Neuronal stem cell (in vitro differentiated cells): ENCODE measurements at regions not wholly inside any gene's neighbourhood (a gene's known extent, or its start where the extent isn't known, plus 50 kb on each side); places are given as distances from the start of the nearest gene placed in this dataset.

Experiments used
- DNase-seq: peaks from one replicate; pipeline ENCODE4 v3.0.0-alpha.2; 2013; ENCODE audit warnings: low spot score
- H2AFZ ChIP-seq: one replicate; pipeline ENCODE4 v1.6.1; 2013; ENCODE audit warnings: mild to moderate bottlenecking, low read length, inconsistent platforms
- H2AK5ac ChIP-seq: 2 replicates; pipeline ENCODE4 v1.6.1; 2013; ENCODE audit warnings: low read depth, mild to moderate bottlenecking, inconsistent platforms, low read length, moderate library complexity, mixed read lengths
- H2BK120ac ChIP-seq: 2 replicates; pipeline ENCODE4 v1.6.1; 2013; ENCODE audit warnings: low read depth, mild to moderate bottlenecking, inconsistent platforms, low read length, moderate library complexity, mixed read lengths
- H2BK12ac ChIP-seq: one replicate; pipeline ENCODE4 v1.6.1; 2013; ENCODE audit warnings: low read length, inconsistent platforms
- H2BK15ac ChIP-seq: 2 replicates; pipeline ENCODE4 v1.6.1; 2013; ENCODE audit warnings: mild to moderate bottlenecking, low read length, inconsistent platforms, mixed read lengths
- H2BK5ac ChIP-seq: one replicate; pipeline ENCODE4 v1.6.1; 2013; ENCODE audit warnings: inconsistent platforms, mild to moderate bottlenecking, low read length, moderate library complexity
- H3K14ac ChIP-seq: one replicate; pipeline ENCODE4 v1.6.1; 2013; ENCODE audit warnings: low read length, inconsistent platforms
- H3K18ac ChIP-seq: 2 replicates; pipeline ENCODE4 v1.6.1; 2013; ENCODE audit warnings: low read length, inconsistent platforms
- H3K23ac ChIP-seq: 2 replicates; pipeline ENCODE4 v1.6.1; 2013; ENCODE audit warnings: low read depth, mild to moderate bottlenecking, mixed read lengths, low read length, inconsistent platforms; ENCODE audit not compliant: poor library complexity
- H3K27ac ChIP-seq: replicated peaks from 3 replicates; pipeline ENCODE4 v1.5.1; 2013; ENCODE audit warnings: low read length, inconsistent platforms
- H3K27me3 ChIP-seq, 3 experiments: 2 replicates each; pipeline ENCODE4 v1.6.1; 2013; ENCODE audit warnings: low read length in 3 of 3, mild to moderate bottlenecking in 2 of 3, inconsistent platforms in 1 of 3, low read depth in 1 of 3, mixed read lengths in 1 of 3, moderate library complexity in 1 of 3; ENCODE audit not compliant: control insufficient read depth in 3 of 3, insufficient read depth in 3 of 3
- H3K36me3 ChIP-seq, 2 donors: replicated peaks in 1 of 2; 2 replicates each; pipeline ENCODE4 v1.6.1; 2013; ENCODE audit warnings: low read length in 2 of 2; ENCODE audit not compliant: control insufficient read depth in 2 of 2, insufficient read depth in 2 of 2
- H3K4ac ChIP-seq: 2 replicates; pipeline ENCODE4 v1.6.1; 2013; ENCODE audit warnings: inconsistent platforms, mild to moderate bottlenecking, low read length, moderate library complexity
- H3K4me1 ChIP-seq, 2 donors: 1 replicate in 1 of 2; 2 replicates in 1 of 2; pipeline ENCODE4 v1.6.1; 2013; ENCODE audit warnings: low read length in 2 of 2, low read depth in 1 of 2; ENCODE audit not compliant: control insufficient read depth in 2 of 2, insufficient read depth in 1 of 2
- H3K4me2 ChIP-seq: one replicate; pipeline ENCODE4 v1.6.1; 2013; ENCODE audit warnings: mild to moderate bottlenecking, low read length, inconsistent platforms; ENCODE audit not compliant: insufficient read depth, poor library complexity, severe bottlenecking
- H3K4me3 ChIP-seq, 2 donors: 2 replicates each; pipeline ENCODE4 v1.5.1; 2013; ENCODE audit warnings: low read length in 2 of 2, mild to moderate bottlenecking in 2 of 2, inconsistent platforms in 1 of 2, moderate library complexity in 1 of 2
- H3K79me1 ChIP-seq: one replicate; pipeline ENCODE4 v1.6.1; 2013; ENCODE audit warnings: low read depth, mild to moderate bottlenecking, inconsistent platforms, low read length, moderate library complexity
- H3K9ac ChIP-seq: one replicate; pipeline ENCODE4 v1.6.1; 2013; ENCODE audit warnings: mild to moderate bottlenecking, low read depth, low read length, inconsistent platforms; ENCODE audit not compliant: poor library complexity
- H3K9me3 ChIP-seq, 2 donors: replicated peaks in 1 of 2; 2 replicates each; pipeline versions ENCODE3 to v1.6.1; 2013; ENCODE audit warnings: low read length in 2 of 2, mild to moderate bottlenecking in 2 of 2, inconsistent platforms in 1 of 2, low read depth in 1 of 2, mixed read lengths in 1 of 2, moderate library complexity in 1 of 2; ENCODE audit not compliant: control insufficient read depth in 2 of 2, insufficient read depth in 1 of 2
- H4K8ac ChIP-seq: one replicate; pipeline ENCODE4 v1.6.1; 2013; ENCODE audit warnings: low read depth, mild to moderate bottlenecking, inconsistent platforms, low read length, moderate library complexity
- H4K91ac ChIP-seq: one replicate; pipeline ENCODE4 v1.6.1; 2013; ENCODE audit warnings: low read length, low read depth, mild to moderate bottlenecking, inconsistent platforms; ENCODE audit not compliant: poor library complexity
- WGBS, 2 donors: extraction: QIAGEN DNeasy Blood & Tissue Kit; methylation state at CpG; one replicate each; pipeline ENCODE4 v1.1.7; 2013; ENCODE audit warnings: missing lambda C conversion rate in 2 of 2, mixed read lengths in 1 of 2; ENCODE audit not compliant: insufficient read length in 2 of 2, insufficient replicate concordance in 1 of 2; ENCODE audit errors: extremely low coverage in 2 of 2; 5-methylcytosine and 5-hydroxymethylcytosine counted together

- Histone ChIP-seq H2BK12ac (no peak overlapping the region), H2BK5ac (no peak overlapping the region), H3K18ac (no peak overlapping the region), H3K23ac (no peak overlapping the region), H2AFZ (no peak overlapping the region), H2BK15ac (no peak overlapping the region), H3K14ac (no peak overlapping the region), H3K9me3 (no peaks in the 10 kb centered on the region), H3K4me3 (no peak overlapping the region), H2BK120ac (no peak overlapping the region), H3K4me2 (no peak overlapping the region), H3K79me1 (no peaks in the 10 kb centered on the region), H3K4me1 (peaks cover 0 to 3% of the 10 kb centered on the region in 2 donors), H2AK5ac (no peak overlapping the region), H3K4ac (no peak overlapping the region), H3K27ac (no peak overlapping the region), H4K8ac (no peak overlapping the region), H3K9ac (no peak overlapping the region), H3K36me3 (no peaks in the 10 kb centered on the region), H4K91ac (no peak overlapping the region), H3K27me3 (no peaks in the 10 kb centered on the region)
- WGBS, 2 donors: no CpG with 5 or more reads among the region's 6 CpGs
- DNase-seq: no peak
These were observed 426.1 kb downstream of the DSC3 start for GRCh38 chr18:30616414-30616813.

- Histone ChIP-seq H2AFZ (no peak overlapping the region), H3K23ac (no peak overlapping the region), H3K4ac (no peak overlapping the region), H4K8ac (no peak overlapping the region), H3K27me3 (no peaks in the 10 kb centered on the region), H2BK120ac (no peak overlapping the region), H4K91ac (no peak overlapping the region), H3K27ac (no peak overlapping the region), H3K4me1 (peaks cover 0 to 3% of the 10 kb centered on the region in 2 donors), H3K9me3 (no peaks in the 10 kb centered on the region), H3K9ac (no peak overlapping the region), H3K36me3 (no peaks in the 10 kb centered on the region), H2AK5ac (no peak overlapping the region), H2BK12ac (no peak overlapping the region), H3K79me1 (no peaks in the 10 kb centered on the region), H2BK5ac (no peak overlapping the region), H3K14ac (no peak overlapping the region), H3K4me3 (no peak overlapping the region), H3K4me2 (no peak overlapping the region), H2BK15ac (no peak overlapping the region), H3K18ac (no peak overlapping the region)
- DNase-seq: no peak
- WGBS, 2 donors: no CpG with 5 or more reads among the region's 2 CpGs
These were observed 429.1 kb downstream of the DSC3 start for GRCh38 chr18:30613467-30613801.

GRCh38 chr18:30601541-30601940 is 441.0 kb downstream of the DSC3 start:
- Histone ChIP-seq H3K36me3 (no peaks in the 10 kb centered on the region), H3K23ac (no peak overlapping the region), H3K14ac (no peak overlapping the region), H3K9me3 (no peaks in the 10 kb centered on the region), H3K4me3 (no peak overlapping the region), H3K18ac (no peak overlapping the region), H3K4ac (no peak overlapping the region), H2BK5ac (no peak overlapping the region), H2BK120ac (no peak overlapping the region), H2BK15ac (no peak overlapping the region), H3K9ac (no peak overlapping the region), H2BK12ac (no peak overlapping the region), H2AFZ (no peak overlapping the region), H3K27me3 (no peaks in the 10 kb centered on the region), H4K8ac (no peak overlapping the region), H2AK5ac (no peak overlapping the region), H3K4me2 (no peak overlapping the region), H3K27ac (no peak overlapping the region), H3K4me1 (no peaks in the 10 kb centered on the region), H4K91ac (no peak overlapping the region), H3K79me1 (no peaks in the 10 kb centered on the region)
- DNase-seq: no peak
- WGBS, 2 donors: no CpG with 5 or more reads among the region's 1 CpG

- Histone ChIP-seq H3K9ac (no peak overlapping the region), H3K27ac (no peak overlapping the region), H4K91ac (no peak overlapping the region), H2BK12ac (no peak overlapping the region), H2BK5ac (no peak overlapping the region), H3K4me2 (no peak overlapping the region), H3K23ac (no peak overlapping the region), H3K9me3 (no peaks in the 10 kb centered on the region), H2BK120ac (no peak overlapping the region), H3K4ac (no peak overlapping the region), H2AK5ac (no peak overlapping the region), H3K4me1 (peaks cover 0 to 7% of the 10 kb centered on the region in 2 donors), H4K8ac (no peak overlapping the region), H2BK15ac (no peak overlapping the region), H3K18ac (no peak overlapping the region), H3K27me3 (no peaks in the 10 kb centered on the region), H3K4me3 (no peak overlapping the region), H3K36me3 (no peaks in the 10 kb centered on the region), H2AFZ (no peak overlapping the region), H3K79me1 (no peaks in the 10 kb centered on the region), H3K14ac (no peak overlapping the region)
- no peak for DNase-seq
These were observed 445.3 kb downstream of the DSC3 start for GRCh38 chr18:30597202-30597601.
